ENCODE measurements at regions not wholly inside any gene's neighbourhood (a gene's known extent, or its start where the extent isn't known, plus 50 kb on each side); places are given as distances from the start of the nearest gene placed in this dataset.

DNA sequence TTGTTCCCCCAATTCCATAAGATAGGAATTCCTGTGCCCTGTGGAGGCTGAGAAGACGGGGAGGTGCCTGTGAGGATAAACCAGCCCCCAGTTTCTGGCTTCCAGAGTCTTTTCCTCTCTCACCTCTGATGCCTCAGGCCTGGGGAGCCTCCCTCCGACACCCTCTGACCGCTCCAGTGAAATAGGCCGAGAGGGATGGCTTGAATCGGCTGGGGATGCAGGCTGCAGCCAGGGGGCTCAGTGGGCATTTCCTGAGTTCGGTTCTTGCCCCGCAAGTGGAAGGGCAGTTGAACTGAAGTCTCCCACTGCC, 339.4 kb downstream of the SEC14L1 start:
- peaks cover 24% of the 10 kb centered on the region; the same call in 1 of the 3 replicates for H3K36me3 ChIP-seq (ENCODE audit: control insufficient read depth, insufficient read depth, low read length)
- ATAC-seq (no peak), DNase-seq (ENCODE audit: extremely low read depth in 1 of 4, low spot score in 3 of 4) (no peak), FAIRE-seq (no peak)
- in situ Hi-C loops (cut with MboI) = no loop called here
- peaks cover 3% of the 10 kb centered on the region for H3K9me1 ChIP-seq (ENCODE audit: control insufficient read depth, insufficient read depth, low read length)
- no peaks in the 10 kb centered on the region for H3K9me3 ChIP-seq (replicated peaks; ENCODE audit: control insufficient read depth, insufficient read depth, low read depth, low read length)
- no peak overlapping the region for H3K4me3 ChIP-seq
- H3K4me2 ChIP-seq (ENCODE audit: insufficient read depth, low read length) = no peak overlapping the region
- H3K27ac ChIP-seq (ENCODE audit: extremely low read depth, low read depth, low read length) = no peak overlapping the region
- intact Hi-C loops (cut with micrococcal nuclease) = no loop called here
- H3K79me2 ChIP-seq (ENCODE audit: control insufficient read depth, insufficient read depth, low read length) = peaks cover 34% of the 10 kb centered on the region
- TF ChIP-seq TAF9B (IDR thresholded peaks at IDR 0.05; ENCODE audit: partially characterized antibody) = no peak
- no peak for TF ChIP-seq ZNF445 (CRISPR knock-in tag; IDR thresholded peaks at IDR 0.05; ENCODE audit: low read depth)
- no peak for TF ChIP-seq SMC3 (conservative IDR thresholded peaks at IDR 0.05; ENCODE audit: insufficient read depth, low read depth, low read length)
- TF ChIP-seq ZNF79 (CRISPR knock-in tag; IDR thresholded peaks at IDR 0.05; ENCODE audit: low read depth) = no peak
- no peak for TF ChIP-seq ZNF699 (CRISPR knock-in tag; IDR thresholded peaks at IDR 0.05; ENCODE audit: insufficient replicate concordance)
- TF ChIP-seq ZNF695 (CRISPR knock-in tag; IDR thresholded peaks at IDR 0.05) = no peak
- no peak for TF ChIP-seq ZNF224 (CRISPR knock-in tag; IDR thresholded peaks at IDR 0.05)
- no peak for TF ChIP-seq CBX3 (IDR thresholded peaks at IDR 0.05; ENCODE audit: borderline replicate concordance in 1 of 2, low read length in 2 of 2)
- TF ChIP-seq, protein P1, sequence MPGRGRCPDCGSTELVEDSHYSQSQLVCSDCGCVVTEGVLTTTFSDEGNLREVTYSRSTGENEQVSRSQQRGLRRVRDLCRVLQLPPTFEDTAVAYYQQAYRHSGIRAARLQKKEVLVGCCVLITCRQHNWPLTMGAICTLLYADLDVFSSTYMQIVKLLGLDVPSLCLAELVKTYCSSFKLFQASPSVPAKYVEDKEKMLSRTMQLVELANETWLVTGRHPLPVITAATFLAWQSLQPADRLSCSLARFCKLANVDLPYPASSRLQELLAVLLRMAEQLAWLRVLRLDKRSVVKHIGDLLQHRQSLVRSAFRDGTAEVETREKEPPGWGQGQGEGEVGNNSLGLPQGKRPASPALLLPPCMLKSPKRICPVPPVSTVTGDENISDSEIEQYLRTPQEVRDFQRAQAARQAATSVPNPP (IDR thresholded peaks at IDR 0.05; ENCODE audit: borderline replicate concordance, insufficient read depth, insufficient read length) = no peak
- TF ChIP-seq, protein P2, sequence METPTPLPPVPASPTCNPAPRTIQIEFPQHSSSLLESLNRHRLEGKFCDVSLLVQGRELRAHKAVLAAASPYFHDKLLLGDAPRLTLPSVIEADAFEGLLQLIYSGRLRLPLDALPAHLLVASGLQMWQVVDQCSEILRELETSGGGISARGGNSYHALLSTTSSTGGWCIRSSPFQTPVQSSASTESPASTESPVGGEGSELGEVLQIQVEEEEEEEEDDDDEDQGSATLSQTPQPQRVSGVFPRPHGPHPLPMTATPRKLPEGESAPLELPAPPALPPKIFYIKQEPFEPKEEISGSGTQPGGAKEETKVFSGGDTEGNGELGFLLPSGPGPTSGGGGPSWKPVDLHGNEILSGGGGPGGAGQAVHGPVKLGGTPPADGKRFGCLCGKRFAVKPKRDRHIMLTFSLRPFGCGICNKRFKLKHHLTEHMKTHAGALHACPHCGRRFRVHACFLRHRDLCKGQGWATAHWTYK (CRISPR knock-in tag; IDR thresholded peaks at IDR 0.05) = no peak
- no peak for TF ChIP-seq CREM (IDR thresholded peaks at IDR 0.05; ENCODE audit: low read depth)
- no peak for TF ChIP-seq ZFPM2 (CRISPR knock-in tag; IDR thresholded peaks at IDR 0.05)
- WGBS (ENCODE audit: insufficient coverage, low coverage, missing lambda C conversion rate) = 92% methylated on average over 7 of the region's 7 CpGs
- CTCF ChIA-PET (ENCODE audit: low intra/inter-chr PET ratio) = no interaction called here
- no TSS peak for BruUV-seq (replicated peaks)
- peaks cover 0 to 34% of the 10 kb centered on the region in 2 experiments; a peak in 2 of 5 replicates for H3K4me1 ChIP-seq (replicated peaks in 1 of 2; ENCODE audit: control insufficient read depth in 2 of 2, insufficient read depth in 2 of 2, low read length in 2 of 2)
- no peak overlapping the region; a peak in 1 of 4 replicates for H3K9ac ChIP-seq (ENCODE audit: insufficient read depth in 1 of 2, low read depth in 2 of 2, low read length in 2 of 2)
- no peak overlapping the region for H2AFZ ChIP-seq (ENCODE audit: low read depth, low read length)
- peaks cover 12% of the 10 kb centered on the region; the same call in 1 of the 2 replicates for H4K20me1 ChIP-seq (replicated peaks; ENCODE audit: control insufficient read depth, insufficient read depth, low read length)
- POLR2A ChIA-PET = no interaction called here
- no peaks in the 10 kb centered on the region for H3K27me3 ChIP-seq (ENCODE audit: control insufficient read depth in 2 of 2, insufficient read depth in 2 of 2, low read length in 2 of 2)
